Nephron (organoid): ENCODE measurements at regions not wholly inside any gene's neighbourhood (a gene's known extent, or its start where the extent isn't known, plus 50 kb on each side); places are given as distances from the start of the nearest gene placed in this dataset.

Experiments used
- H3K27ac Mint-ChIP-seq, 3 experiments: 2 replicates each; pipeline ENCODE4 v1.8.0; 2020; ENCODE audit warnings: mixed read lengths in 3 of 3, mild to moderate bottlenecking in 2 of 3, moderate library complexity in 1 of 3
- H3K27me3 Mint-ChIP-seq: 2 replicates; pipeline ENCODE4 v1.8.0; 2021; ENCODE audit warnings: low read depth, mild to moderate bottlenecking, moderate library complexity, mixed read lengths
- H3K36me3 Mint-ChIP-seq: 2 replicates; pipeline ENCODE4 v1.8.0; 2020; ENCODE audit warnings: low read depth, mixed read lengths
- H3K4me1 Mint-ChIP-seq: 2 replicates; pipeline ENCODE4 v1.8.0; 2020; ENCODE audit warnings: mixed read lengths
- H3K4me3 Mint-ChIP-seq, 3 experiments: 2 replicates each; pipeline ENCODE4 v1.8.0; 2020; ENCODE audit warnings: mild to moderate bottlenecking in 3 of 3, mixed read lengths in 3 of 3, moderate library complexity in 2 of 3
- H3K9me3 Mint-ChIP-seq: 2 replicates; pipeline ENCODE4 v1.8.0; 2020; ENCODE audit warnings: mixed read lengths
- CTCF ChIP-seq, 3 experiments: fragments of 200-600 bp; sonication (generic); IDR thresholded peaks; one replicate each; pipeline ENCODE4 v1.5.0; 2021; ENCODE audit warnings: antibody characterized with exemption in 3 of 3; ENCODE audit not compliant: unreplicated experiment in 3 of 3

- no peak overlapping the region for H3K27ac Mint-ChIP-seq
- no peak overlapping the region for H3K4me3 Mint-ChIP-seq
- no peaks in the 10 kb centered on the region for H3K27me3 Mint-ChIP-seq
- peaks cover 5% of the 10 kb centered on the region for H3K9me3 Mint-ChIP-seq
- H3K4me1 Mint-ChIP-seq = peaks cover 6% of the 10 kb centered on the region
- no peak for TF ChIP-seq CTCF (IDR thresholded peaks at IDR 0.05; ENCODE audit: unreplicated experiment in 3 of 3)
- no peaks in the 10 kb centered on the region for H3K36me3 Mint-ChIP-seq
These were observed 103.5 kb upstream of the RAB3GAP2 start for GRCh38 chr1:220375715-220376114.

GRCh38 chr1:220374449-220374848 is 102.2 kb upstream of the RAB3GAP2 start:
- peaks cover 17% of the 10 kb centered on the region for H3K4me1 Mint-ChIP-seq
- H3K9me3 Mint-ChIP-seq = no peaks in the 10 kb centered on the region
- no peak overlapping the region for H3K27ac Mint-ChIP-seq
- H3K4me3 Mint-ChIP-seq = no peak overlapping the region
- no peak for TF ChIP-seq CTCF (IDR thresholded peaks at IDR 0.05; ENCODE audit: unreplicated experiment in 3 of 3)
- no peaks in the 10 kb centered on the region for H3K27me3 Mint-ChIP-seq
- no peaks in the 10 kb centered on the region for H3K36me3 Mint-ChIP-seq

- H3K9me3 Mint-ChIP-seq = no peaks in the 10 kb centered on the region
- H3K27ac Mint-ChIP-seq = no peak overlapping the region
- peaks cover 30% of the 10 kb centered on the region for H3K4me1 Mint-ChIP-seq
- H3K4me3 Mint-ChIP-seq = no peak overlapping the region
- no peaks in the 10 kb centered on the region for H3K36me3 Mint-ChIP-seq
- H3K27me3 Mint-ChIP-seq = no peaks in the 10 kb centered on the region
- no peak for TF ChIP-seq CTCF (IDR thresholded peaks at IDR 0.05; ENCODE audit: unreplicated experiment in 3 of 3)
These were observed 100.2 kb upstream of the RAB3GAP2 start for GRCh38 chr1:220372451-220372850.

- Mint-ChIP-seq H3K4me1 (peaks cover 26% of the 10 kb centered on the region), H3K27ac (no peak overlapping the region), H3K36me3 (no peaks in the 10 kb centered on the region), H3K4me3 (no peak overlapping the region), H3K27me3 (no peaks in the 10 kb centered on the region), H3K9me3 (no peaks in the 10 kb centered on the region)
- TF ChIP-seq CTCF (IDR thresholded peaks at IDR 0.05; ENCODE audit: unreplicated experiment in 3 of 3) = no peak
These were observed 99.1 kb upstream of the RAB3GAP2 start for GRCh38 chr1:220371324-220371723.

GRCh38 chr1:220370041-220370700 is 97.9 kb upstream of the RAB3GAP2 start:
- Mint-ChIP-seq H3K27ac (peak overlapping the region; percentile 44 to 90 (median 69)), H3K4me1 (peaks cover 26% of the 10 kb centered on the region), H3K4me3 (no peak overlapping the region), H3K9me3 (no peaks in the 10 kb centered on the region), H3K36me3 (no peaks in the 10 kb centered on the region), H3K27me3 (no peaks in the 10 kb centered on the region)
- no peak for TF ChIP-seq CTCF (IDR thresholded peaks at IDR 0.05; ENCODE audit: unreplicated experiment in 3 of 3)

- no peak for TF ChIP-seq CTCF (IDR thresholded peaks at IDR 0.05; ENCODE audit: unreplicated experiment in 3 of 3)
- Mint-ChIP-seq H3K4me1 (peaks cover 26% of the 10 kb centered on the region), H3K27me3 (no peaks in the 10 kb centered on the region), H3K4me3 (no peak overlapping the region), H3K9me3 (no peaks in the 10 kb centered on the region), H3K36me3 (no peaks in the 10 kb centered on the region), H3K27ac (peak overlapping the region; percentile 44 to 95 (median 69))
These were observed 97.3 kb upstream of the RAB3GAP2 start for GRCh38 chr1:220369511-220369910.
